ENCODE measurements at regions not wholly inside any gene's neighbourhood (a gene's known extent, or its start where the extent isn't known, plus 50 kb on each side); places are given as distances from the start of the nearest gene placed in this dataset.

DNA sequence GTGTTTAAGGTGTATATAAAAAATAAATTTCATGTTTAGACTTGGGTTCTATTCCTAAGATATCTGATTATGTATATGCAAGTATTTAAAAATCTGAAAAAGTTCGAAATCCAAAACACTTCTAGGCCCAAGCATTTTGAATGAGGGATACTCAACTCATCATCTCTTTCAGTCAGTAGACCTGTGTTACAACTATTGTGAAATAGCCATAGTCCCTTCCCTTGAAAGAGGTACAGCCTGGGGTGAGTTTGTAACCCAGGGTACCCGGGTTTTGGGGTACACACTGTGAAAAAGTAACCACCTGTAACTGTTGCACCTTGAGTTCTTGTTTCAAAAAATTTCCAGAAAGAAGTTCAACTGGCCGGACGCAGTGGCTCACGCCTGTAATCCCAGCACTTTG, 76.6 kb upstream of the DOK5 start (continued):
- no peak for TF ChIP-seq CREB1 (CRISPR knock-in tag; IDR thresholded peaks at IDR 0.05; ENCODE audit: low read depth)
- TF ChIP-seq, protein P1, sequence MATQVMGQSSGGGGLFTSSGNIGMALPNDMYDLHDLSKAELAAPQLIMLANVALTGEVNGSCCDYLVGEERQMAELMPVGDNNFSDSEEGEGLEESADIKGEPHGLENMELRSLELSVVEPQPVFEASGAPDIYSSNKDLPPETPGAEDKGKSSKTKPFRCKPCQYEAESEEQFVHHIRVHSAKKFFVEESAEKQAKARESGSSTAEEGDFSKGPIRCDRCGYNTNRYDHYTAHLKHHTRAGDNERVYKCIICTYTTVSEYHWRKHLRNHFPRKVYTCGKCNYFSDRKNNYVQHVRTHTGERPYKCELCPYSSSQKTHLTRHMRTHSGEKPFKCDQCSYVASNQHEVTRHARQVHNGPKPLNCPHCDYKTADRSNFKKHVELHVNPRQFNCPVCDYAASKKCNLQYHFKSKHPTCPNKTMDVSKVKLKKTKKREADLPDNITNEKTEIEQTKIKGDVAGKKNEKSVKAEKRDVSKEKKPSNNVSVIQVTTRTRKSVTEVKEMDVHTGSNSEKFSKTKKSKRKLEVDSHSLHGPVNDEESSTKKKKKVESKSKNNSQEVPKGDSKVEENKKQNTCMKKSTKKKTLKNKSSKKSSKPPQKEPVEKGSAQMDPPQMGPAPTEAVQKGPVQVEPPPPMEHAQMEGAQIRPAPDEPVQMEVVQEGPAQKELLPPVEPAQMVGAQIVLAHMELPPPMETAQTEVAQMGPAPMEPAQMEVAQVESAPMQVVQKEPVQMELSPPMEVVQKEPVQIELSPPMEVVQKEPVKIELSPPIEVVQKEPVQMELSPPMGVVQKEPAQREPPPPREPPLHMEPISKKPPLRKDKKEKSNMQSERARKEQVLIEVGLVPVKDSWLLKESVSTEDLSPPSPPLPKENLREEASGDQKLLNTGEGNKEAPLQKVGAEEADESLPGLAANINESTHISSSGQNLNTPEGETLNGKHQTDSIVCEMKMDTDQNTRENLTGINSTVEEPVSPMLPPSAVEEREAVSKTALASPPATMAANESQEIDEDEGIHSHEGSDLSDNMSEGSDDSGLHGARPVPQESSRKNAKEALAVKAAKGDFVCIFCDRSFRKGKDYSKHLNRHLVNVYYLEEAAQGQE (IDR thresholded peaks at IDR 0.05; ENCODE audit: unreplicated experiment) = no peak
- TF ChIP-seq, protein P2, sequence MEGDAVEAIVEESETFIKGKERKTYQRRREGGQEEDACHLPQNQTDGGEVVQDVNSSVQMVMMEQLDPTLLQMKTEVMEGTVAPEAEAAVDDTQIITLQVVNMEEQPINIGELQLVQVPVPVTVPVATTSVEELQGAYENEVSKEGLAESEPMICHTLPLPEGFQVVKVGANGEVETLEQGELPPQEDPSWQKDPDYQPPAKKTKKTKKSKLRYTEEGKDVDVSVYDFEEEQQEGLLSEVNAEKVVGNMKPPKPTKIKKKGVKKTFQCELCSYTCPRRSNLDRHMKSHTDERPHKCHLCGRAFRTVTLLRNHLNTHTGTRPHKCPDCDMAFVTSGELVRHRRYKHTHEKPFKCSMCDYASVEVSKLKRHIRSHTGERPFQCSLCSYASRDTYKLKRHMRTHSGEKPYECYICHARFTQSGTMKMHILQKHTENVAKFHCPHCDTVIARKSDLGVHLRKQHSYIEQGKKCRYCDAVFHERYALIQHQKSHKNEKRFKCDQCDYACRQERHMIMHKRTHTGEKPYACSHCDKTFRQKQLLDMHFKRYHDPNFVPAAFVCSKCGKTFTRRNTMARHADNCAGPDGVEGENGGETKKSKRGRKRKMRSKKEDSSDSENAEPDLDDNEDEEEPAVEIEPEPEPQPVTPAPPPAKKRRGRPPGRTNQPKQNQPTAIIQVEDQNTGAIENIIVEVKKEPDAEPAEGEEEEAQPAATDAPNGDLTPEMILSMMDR (conservative IDR thresholded peaks at IDR 0.05; ENCODE audit: low read depth in 2 of 2) = no peak

- Histone ChIP-seq H3K36me3 (ENCODE audit: insufficient read depth) (no peaks in the 10 kb centered on the region), H3K9me2 (ENCODE audit: insufficient read depth) (no peaks in the 10 kb centered on the region), H3K27ac (ENCODE audit: low read depth) (no peak overlapping the region), H3F3A (replicated peaks; ENCODE audit: low read depth) (no peaks in the 10 kb centered on the region), H3K79me2 (replicated peaks; ENCODE audit: insufficient read depth) (no peaks in the 10 kb centered on the region), H2AFZ (no peak overlapping the region), H3K4me2 (no peak overlapping the region), H3K27me3 (ENCODE audit: insufficient read depth) (no peaks in the 10 kb centered on the region), H3K4me3 (no peak overlapping the region), H3K4me1 (ENCODE audit: insufficient read depth) (0 out of 2 replicates have a peak, but pooled peaks cover 4% of the 10 kb centered on the region), H4K20me1 (replicated peaks; ENCODE audit: insufficient read depth) (no peaks in the 10 kb centered on the region)
- H3K27me3 Mint-ChIP-seq (ENCODE audit: insufficient read depth, low read depth, poor library complexity) = peaks cover 2% of the 10 kb centered on the region
- no peaks in the 10 kb centered on the region for H3K36me3 Mint-ChIP-seq (ENCODE audit: low read depth)
- no peaks in the 10 kb centered on the region for H3K9me3 Mint-ChIP-seq
- H3K4me3 Mint-ChIP-seq = no peak overlapping the region
- no peak for ATAC-seq
- no peak overlapping the region for H3K27ac Mint-ChIP-seq
- peaks cover 7% of the 10 kb centered on the region; the same call in 2 of the 3 replicates for H3K4me1 Mint-ChIP-seq
- DNase-seq (ENCODE audit: low spot score) = no peak
- TF ChIP-seq, protein P2 (conservative IDR thresholded peaks at IDR 0.05; ENCODE audit: low read depth in 2 of 2) = no peak
- TF ChIP-seq ZNF331 (CRISPR knock-in tag; IDR thresholded peaks at IDR 0.05; ENCODE audit: low read depth) (no peak), EZH2 (IDR thresholded peaks at IDR 0.05; ENCODE audit: low read depth, unreplicated experiment) (no peak), STAT1 (IDR thresholded peaks at IDR 0.05; ENCODE audit: unreplicated experiment) (no peak)
- TF ChIP-seq, protein P3, sequence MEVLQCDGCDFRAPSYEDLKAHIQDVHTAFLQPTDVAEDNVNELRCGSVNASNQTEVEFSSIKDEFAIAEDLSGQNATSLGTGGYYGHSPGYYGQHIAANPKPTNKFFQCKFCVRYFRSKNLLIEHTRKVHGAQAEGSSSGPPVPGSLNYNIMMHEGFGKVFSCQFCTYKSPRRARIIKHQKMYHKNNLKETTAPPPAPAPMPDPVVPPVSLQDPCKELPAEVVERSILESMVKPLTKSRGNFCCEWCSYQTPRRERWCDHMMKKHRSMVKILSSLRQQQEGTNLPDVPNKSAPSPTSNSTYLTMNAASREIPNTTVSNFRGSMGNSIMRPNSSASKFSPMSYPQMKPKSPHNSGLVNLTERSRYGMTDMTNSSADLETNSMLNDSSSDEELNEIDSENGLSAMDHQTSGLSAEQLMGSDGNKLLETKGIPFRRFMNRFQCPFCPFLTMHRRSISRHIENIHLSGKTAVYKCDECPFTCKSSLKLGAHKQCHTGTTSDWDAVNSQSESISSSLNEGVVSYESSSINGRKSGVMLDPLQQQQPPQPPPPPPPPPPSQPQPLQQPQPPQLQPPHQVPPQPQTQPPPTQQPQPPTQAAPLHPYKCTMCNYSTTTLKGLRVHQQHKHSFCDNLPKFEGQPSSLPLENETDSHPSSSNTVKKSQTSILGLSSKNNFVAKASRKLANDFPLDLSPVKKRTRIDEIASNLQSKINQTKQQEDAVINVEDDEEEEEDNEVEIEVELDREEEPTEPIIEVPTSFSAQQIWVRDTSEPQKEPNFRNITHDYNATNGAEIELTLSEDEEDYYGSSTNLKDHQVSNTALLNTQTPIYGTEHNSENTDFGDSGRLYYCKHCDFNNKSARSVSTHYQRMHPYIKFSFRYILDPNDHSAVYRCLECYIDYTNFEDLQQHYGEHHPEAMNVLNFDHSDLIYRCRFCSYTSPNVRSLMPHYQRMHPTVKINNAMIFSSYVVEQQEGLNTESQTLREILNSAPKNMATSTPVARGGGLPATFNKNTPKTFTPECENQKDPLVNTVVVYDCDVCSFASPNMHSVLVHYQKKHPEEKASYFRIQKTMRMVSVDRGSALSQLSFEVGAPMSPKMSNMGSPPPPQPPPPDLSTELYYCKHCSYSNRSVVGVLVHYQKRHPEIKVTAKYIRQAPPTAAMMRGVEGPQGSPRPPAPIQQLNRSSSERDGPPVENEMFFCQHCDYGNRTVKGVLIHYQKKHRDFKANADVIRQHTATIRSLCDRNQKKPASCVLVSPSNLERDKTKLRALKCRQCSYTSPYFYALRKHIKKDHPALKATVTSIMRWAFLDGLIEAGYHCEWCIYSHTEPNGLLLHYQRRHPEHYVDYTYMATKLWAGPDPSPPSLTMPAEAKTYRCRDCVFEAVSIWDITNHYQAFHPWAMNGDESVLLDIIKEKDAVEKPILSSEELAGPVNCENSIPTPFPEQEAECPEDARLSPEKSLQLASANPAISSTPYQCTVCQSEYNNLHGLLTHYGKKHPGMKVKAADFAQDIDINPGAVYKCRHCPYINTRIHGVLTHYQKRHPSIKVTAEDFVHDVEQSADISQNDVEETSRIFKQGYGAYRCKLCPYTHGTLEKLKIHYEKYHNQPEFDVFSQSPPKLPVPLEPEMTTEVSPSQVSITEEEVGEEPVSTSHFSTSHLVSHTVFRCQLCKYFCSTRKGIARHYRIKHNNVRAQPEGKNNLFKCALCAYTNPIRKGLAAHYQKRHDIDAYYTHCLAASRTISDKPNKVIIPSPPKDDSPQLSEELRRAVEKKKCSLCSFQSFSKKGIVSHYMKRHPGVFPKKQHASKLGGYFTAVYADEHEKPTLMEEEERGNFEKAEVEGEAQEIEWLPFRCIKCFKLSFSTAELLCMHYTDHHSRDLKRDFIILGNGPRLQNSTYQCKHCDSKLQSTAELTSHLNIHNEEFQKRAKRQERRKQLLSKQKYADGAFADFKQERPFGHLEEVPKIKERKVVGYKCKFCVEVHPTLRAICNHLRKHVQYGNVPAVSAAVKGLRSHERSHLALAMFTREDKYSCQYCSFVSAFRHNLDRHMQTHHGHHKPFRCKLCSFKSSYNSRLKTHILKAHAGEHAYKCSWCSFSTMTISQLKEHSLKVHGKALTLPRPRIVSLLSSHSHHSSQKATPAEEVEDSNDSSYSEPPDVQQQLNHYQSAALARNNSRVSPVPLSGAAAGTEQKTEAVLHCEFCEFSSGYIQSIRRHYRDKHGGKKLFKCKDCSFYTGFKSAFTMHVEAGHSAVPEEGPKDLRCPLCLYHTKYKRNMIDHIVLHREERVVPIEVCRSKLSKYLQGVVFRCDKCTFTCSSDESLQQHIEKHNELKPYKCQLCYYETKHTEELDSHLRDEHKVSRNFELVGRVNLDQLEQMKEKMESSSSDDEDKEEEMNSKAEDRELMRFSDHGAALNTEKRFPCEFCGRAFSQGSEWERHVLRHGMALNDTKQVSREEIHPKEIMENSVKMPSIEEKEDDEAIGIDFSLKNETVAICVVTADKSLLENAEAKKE (CRISPR knock-in tag; IDR thresholded peaks at IDR 0.05) = no peak
Measured at GRCh38 chr20:54405540-54405939, 69.9 kb upstream of the DOK5 start.

Data from GM23338 (cell line).